OCI-LY7 (cell line): ENCODE measurements at regions not wholly inside any gene's neighbourhood (a gene's known extent, or its start where the extent isn't known, plus 50 kb on each side); places are given as distances from the start of the nearest gene placed in this dataset.

Source experiments
- EZH2phosphoT487 ChIP-seq: fragments of 200-600 bp; sonication (generic); IDR thresholded peaks from 2 replicates; pipeline ENCODE4 v1.6.1; 2018; ENCODE audit warnings: low read depth, borderline replicate concordance, mild to moderate bottlenecking, mixed run types, antibody characterized with exemption, low read length, moderate library complexity, mixed read lengths
- TF ChIP-seq, protein P1 (sequence below): fragments of 200-600 bp; sonication (generic); conservative IDR thresholded peaks from 2 replicates; pipeline ENCODE4 v1.5.1; 2014; ENCODE audit warnings: mild to moderate bottlenecking, antibody characterized with exemption, low read length, moderate library complexity, mixed read lengths

- TF ChIP-seq, protein P1, sequence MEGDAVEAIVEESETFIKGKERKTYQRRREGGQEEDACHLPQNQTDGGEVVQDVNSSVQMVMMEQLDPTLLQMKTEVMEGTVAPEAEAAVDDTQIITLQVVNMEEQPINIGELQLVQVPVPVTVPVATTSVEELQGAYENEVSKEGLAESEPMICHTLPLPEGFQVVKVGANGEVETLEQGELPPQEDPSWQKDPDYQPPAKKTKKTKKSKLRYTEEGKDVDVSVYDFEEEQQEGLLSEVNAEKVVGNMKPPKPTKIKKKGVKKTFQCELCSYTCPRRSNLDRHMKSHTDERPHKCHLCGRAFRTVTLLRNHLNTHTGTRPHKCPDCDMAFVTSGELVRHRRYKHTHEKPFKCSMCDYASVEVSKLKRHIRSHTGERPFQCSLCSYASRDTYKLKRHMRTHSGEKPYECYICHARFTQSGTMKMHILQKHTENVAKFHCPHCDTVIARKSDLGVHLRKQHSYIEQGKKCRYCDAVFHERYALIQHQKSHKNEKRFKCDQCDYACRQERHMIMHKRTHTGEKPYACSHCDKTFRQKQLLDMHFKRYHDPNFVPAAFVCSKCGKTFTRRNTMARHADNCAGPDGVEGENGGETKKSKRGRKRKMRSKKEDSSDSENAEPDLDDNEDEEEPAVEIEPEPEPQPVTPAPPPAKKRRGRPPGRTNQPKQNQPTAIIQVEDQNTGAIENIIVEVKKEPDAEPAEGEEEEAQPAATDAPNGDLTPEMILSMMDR, result no peak
- no peak for TF ChIP-seq EZH2phosphoT487
Measured at GRCh38 chr7:22879709-22880306, 57.2 kb upstream of the TOMM7 start.
